HTR-8/SVneo (cell line): ENCODE measurements at regions not wholly inside any gene's neighbourhood (a gene's known extent, or its start where the extent isn't known, plus 50 kb on each side); places are given as distances from the start of the nearest gene placed in this dataset.

Source experiments
- DNase-seq: peaks from one replicate; pipeline ENCODE4 v3.0.0; 2011; ENCODE audit warnings: low spot score, mixed read lengths; ENCODE audit not compliant: insufficient read length
- FAIRE-seq: peaks from 2 replicates; lab custom pipeline; 2011; peaks lifted over from hg19 to GRCh38; lab: Jason Lieb, UNC

DNA sequence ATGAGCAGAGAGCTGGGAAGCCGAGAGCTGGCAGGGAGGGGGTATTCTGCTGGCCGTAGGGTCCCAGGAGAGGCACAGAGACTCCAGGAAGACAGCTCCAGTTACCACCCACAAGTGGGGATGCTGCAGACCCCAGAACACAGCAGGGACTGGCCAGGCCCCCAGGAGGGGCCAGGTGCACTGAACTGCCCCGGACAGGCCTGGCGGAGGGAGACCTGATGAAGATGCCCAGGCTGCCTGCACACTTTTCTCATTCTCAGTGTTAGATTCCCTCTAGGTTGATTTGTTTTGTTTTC is 110.8 kb downstream of the CPZ start:
- no peak for DNase-seq
- no peak for FAIRE-seq

DNA sequence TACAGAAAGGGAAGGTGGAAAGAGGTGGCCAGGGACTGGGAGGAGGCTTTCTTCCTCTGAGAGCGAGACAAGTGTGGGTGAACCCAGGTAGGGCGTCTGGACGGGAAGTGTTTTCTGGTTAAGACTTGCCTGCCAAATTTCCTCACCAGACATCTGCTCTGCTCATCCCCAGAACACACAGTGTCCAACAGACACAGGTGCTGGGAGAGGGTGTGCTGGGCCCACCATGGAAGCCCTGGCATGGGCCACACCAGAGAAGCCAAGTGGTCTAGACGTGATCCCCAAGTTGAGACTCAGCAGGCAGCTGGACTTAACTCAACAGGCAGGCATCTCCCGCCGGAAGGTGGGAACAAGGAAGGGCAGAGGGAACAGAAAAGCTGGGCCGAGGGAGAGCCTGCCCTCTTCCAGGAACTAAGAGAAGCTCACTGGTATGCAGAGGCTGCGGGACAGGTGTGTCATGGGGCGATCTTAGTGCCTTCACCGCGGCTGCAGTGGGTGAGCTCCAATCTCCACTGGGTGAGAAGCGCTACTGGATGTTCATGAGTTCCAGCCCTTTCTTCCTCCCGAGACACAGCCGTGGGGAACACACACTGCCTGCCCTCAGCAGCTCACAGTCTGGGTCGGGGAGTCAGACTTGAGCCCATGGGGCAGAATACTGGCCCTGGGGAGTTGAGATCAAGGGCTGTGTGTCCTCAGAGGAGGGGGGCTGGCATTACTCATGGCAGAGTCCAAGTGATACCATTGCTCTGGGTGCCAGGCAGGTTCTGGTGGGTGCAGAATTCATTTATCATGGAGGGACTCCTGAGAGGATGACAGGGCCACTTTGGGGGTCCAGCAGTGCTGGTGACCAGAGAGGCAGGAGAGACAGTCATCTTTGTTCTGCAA is 110.2 kb downstream of the CPZ start:
- DNase-seq (no peak), FAIRE-seq (no peak)

DNA sequence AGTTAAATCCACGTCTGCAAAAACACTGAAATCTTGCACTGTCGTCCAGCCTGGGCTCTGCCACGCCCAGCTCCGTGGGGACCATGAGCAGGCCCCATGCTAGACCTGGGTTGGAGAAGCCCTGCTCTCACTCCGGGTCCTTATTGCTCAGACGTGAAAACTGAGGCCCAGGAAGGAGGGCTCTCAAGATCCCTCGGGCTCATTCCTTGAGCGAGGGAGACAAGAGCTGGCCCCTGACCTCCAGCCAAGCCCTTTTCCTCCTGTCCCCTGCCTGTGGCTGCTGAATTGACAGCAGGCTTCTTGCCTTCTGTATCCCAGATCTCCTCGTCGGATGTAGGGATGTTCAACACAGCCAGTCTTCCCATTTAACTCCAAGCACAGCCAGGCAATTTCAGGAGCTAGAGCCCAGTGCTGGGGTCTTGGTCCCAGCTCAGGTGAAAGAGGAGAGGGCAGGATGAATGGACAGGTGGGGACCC is 109.5 kb downstream of the CPZ start:
- no peak for FAIRE-seq

DNA sequence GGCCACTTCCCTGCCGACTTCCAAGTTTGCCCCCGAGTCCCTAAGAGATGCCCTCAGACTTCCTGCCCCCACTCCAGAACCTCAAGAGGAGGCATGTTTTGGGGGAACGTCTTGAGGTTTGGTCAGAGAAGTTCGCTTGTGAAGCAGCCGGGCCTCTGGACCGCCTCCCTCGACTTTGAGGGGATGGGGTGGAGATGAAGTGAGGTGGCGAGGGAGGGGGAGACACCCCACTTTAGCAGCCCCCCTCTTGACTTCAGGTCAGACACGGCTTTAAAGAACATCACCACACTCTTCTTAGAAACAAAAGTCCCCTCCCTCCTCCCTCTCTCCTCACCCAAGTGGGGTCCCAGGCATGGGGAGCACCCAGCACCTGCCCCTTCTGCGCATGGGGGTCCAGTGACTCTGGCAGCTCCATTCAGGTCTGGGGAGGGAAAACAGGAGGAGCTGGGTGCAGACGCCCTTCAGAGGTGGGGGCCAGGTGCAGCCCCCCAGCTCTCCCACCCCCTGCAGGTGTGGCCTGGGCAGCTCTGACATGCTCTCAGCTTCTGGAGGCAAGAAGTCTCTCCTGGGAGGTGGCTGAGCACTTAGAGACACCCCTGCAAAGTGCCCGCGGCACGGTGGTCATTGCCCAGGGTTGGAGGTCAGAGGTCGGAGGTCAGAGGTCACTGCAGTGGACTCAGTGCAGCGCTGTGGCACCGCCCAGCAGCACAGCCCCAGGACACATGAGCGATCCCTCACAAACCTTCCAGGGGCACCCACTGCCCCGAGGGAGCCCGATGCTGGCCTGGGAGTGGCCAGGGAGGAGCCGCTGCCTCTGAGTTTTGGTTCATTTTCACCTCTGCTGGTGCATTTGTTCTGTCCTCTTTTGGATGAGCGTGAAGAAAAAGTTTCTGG is 108.8 kb downstream of the CPZ start:
- DNase-seq: no peak
- FAIRE-seq: no peak

More for the DNA sequence above, 109.5 kb downstream of the CPZ start:
- DNase-seq: no peak

DNA sequence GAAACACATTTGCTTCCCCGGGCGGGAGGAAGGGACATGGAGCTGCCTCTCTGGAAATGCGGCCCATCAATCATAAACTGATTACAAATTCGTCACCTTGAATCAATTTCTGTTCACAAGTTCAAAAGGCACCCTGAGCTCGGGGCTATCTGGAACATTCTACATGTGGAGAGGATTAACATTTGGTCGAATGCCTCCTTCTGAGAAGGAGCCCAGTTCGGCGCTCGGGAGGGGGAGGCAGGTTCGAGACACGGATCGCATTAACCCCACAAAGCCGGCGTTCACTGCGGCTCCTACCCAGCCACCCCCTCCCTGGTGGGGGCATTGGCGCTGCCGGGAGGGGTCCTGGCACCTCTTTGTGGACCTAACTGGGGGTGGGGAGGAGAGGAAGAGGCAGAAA is 108.0 kb downstream of the CPZ start:
- FAIRE-seq: no peak
- DNase-seq: no peak

DNA sequence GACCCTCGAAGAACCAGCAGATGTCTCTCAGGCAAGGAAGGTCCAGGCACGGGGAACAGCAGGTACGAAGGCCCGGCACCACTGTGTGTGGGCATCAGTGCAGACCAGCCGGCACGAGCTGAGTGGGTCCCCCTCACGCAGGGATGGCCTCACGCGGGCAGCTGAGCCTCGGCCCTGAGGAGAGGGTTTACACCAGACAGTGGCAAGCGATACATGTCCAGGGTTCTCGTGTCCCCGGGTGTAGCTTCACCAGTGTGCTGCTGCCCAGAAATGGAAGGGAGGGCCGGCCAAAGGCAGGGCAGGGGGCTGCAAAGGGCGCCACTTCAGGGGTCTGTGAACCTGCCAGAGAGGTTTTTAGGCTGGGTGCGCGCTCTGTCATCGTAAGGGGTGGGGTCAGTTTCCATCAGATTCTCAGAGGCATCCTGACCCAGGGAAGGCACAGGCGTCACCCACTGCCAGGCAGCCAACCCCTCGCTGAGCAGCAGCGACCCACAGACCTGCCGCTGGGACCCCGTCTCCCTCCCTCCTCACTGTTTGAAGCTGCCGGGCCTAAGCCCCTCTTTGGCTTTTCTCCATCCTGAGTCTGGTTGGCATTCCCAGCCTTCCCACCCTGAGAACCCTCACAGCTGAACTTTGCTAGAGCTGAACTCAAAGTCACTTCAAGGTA is 107.0 kb downstream of the CPZ start:
- FAIRE-seq (no peak), DNase-seq (no peak)

DNA sequence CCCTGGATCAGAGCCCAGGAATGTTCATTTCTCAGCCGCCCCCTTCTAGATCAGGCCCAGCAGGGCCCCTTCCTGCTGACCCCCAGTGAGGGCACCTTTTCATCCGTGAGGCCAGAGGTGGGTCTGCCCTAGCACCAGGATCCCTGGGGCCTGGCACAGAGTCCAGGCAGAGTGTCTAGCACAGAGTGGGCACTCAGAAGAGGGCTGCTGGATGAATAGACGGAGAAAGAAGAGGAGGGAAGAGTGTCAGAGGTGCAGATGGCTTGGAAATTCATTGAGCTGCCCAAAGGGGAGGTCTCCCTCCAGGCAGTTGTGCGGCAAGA is 106.5 kb downstream of the CPZ start:
- DNase-seq (no peak), FAIRE-seq (no peak)

DNA sequence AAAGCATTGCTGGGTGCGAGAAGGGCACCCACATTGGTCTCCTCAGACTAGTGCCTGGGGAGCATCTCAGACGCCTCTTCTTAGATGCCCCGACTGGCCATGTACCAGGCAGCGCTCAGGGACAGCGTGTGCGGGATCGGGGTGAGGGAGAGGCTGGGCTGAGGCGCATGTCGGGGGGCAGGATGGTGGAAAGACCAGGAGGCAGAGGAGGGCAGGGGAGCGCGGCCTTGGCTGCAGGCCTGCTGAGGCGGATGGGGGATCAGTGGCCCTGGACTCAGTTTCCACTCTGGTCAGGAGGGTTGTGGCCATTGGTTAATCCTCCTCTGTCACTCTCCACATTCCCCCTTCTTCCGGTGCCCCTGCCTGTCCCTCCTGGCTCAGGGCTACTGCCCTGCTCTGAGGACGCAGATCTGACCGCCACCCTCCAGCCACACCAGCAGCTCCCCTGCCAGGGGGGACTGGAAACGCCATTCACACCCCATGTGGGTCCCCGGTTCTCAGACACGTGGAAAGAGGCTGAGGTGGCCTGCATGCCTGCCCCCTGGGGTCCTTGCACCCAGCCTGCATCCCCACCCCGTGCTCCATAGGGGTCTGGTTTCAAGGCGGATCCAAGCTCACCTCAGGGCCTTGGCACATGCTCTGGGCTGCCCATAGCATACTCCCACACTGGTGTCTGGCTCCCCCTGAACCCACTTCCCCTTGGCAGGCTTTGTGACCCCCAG is 105.9 kb downstream of the CPZ start:
- no peak for FAIRE-seq

DNA sequence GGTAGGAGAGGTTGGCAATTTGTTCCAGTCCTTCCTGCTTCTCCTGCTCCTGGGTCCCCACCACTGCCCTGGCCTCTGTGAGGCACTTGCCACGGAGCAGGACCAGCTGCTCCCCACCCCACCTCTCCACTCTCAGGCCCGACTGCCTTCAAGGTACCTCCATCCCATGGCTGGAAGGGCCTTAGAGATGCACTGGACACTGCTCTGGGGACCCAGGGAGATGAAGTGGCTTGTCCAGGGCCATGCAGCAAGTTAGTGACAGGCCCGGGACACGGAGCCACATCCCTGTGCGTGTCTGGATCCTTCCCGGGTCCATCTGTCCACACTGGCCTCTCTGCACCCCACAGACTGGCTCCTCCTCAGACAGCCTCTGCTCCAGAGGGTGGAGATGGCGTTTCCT is 105.3 kb downstream of the CPZ start:
- DNase-seq: no peak
- no peak for FAIRE-seq

More for the DNA sequence above, 105.9 kb downstream of the CPZ start:
- DNase-seq: no peak

DNA sequence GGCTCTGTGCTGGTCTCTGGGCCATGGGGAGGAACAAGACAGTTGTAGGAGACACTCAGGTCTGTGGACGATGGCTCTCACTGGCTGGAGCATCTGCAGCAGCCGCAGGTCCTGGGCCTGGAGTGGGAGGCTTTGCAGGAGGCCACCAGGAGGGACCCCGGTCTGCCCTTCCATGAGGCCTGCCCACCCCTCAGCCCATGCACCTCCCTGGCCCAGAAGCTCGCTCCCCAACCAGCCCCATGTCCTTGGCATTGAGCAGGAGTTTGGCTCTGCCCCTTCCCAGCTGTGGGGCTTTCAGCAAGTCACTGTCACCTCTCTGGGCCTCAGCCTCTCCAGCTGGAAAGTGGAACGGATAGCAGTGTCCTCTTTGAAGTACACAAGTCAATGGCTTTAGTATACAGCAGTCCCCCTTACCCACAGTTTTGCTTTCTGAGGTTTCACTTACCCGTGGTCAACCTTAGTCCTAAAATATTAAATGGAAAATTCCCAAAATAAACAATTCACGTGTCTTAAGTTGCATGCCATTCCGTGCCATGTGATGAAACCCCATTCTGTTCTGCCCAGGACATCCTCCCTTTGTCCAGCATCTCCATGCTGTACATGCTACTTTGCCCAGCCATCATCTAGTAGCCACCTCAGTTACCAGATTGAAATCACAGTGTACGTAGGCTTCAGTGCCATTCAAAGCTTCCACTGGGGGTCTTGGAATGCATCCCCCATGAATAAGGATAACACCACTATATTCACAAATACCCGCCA is 104.0 kb downstream of the CPZ start:
- no peak for DNase-seq
- FAIRE-seq: no peak

DNA sequence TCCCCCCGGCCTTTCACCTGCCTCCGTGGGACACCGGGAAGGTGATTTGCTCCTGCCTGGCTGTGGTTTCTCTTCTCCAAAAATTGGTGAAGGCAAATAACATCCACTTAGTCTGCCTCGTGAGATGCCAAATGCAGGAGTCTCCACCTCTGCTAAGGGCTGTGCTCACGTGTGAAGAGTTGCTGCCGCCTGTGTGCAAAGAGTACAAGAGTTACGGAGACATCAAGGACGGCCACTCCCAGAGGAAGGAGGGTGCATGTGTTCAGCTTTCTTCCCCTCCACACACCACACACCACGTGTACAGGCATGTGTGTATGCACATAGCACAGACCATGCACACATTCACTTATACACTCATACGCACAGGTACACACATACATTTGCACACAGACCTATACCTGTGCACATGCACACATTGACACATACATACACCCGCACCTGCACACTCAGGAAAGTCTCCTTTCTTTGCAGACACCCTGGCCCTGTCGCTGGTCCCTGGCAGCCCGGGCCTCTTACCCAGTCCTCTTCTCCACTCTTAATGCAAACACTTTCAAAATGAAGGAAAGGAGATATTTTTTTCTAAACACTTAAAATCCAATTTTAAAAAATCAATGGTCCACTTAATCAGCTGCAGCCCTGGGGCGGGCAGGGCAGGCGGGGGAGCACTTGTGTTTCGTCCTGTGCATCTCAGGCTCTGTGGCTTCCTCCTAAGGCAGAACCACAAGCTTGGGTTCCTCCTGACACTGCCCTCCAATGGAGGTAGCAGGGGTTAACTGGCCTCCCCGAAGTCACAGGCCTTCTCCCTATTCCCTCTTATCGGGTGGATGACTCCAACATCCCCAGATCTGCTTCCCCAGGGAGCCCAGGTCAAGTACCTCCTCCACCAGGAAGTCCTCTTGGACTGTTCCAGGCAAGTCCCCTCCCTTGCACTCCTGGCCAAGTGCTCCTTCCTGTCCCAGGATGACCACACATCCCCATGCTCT is 103.0 kb downstream of the CPZ start:
- no peak for FAIRE-seq

DNA sequence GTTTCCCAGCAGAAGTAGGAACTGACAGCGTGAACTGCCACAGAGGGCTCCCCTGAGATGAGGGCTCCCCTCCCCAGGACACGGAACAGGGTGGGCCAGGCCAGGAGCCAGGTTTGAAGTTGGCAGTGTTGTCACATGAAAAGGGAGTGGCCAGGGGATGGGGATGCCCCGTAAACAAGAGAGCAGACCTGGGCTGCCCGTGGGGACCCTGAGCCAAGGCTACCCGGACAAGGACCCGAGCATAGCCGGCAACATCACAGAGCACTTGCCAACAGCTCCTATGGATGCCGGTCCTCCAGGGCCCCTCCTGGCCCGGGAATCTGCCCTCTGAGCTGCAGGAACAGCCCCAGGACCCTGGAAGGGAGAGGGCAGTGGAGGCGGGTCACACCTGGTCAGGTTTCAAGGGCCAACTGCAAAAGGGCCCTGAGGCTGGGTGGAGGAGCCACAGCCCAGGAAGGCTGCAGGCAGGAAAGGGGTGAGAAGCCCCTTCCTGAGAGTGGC is 102.1 kb downstream of the CPZ start:
- DNase-seq (no peak), FAIRE-seq (no peak)

More for the DNA sequence above, 103.0 kb downstream of the CPZ start:
- no peak for DNase-seq

DNA sequence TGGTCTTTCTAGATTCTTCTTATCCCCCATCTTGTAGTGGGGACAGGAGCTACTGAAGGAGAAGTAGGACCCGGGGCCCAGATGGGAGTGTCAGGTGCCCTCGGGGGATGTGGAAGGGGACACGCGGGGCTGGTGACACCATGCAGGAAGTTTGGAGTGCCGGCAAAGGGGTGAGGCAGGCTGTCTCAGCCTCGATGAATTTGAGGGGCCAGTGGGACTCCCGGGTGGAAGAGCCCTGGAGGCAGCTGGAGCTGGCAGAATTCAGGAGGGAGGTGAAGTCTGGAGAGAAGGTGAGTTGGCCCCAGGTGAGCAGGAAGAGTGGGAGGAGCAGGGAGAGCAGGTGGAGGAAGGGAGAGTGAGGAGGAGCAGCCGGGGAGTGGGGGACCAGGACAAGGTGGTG is 101.7 kb downstream of the CPZ start:
- no peak for DNase-seq
- no peak for FAIRE-seq

DNA sequence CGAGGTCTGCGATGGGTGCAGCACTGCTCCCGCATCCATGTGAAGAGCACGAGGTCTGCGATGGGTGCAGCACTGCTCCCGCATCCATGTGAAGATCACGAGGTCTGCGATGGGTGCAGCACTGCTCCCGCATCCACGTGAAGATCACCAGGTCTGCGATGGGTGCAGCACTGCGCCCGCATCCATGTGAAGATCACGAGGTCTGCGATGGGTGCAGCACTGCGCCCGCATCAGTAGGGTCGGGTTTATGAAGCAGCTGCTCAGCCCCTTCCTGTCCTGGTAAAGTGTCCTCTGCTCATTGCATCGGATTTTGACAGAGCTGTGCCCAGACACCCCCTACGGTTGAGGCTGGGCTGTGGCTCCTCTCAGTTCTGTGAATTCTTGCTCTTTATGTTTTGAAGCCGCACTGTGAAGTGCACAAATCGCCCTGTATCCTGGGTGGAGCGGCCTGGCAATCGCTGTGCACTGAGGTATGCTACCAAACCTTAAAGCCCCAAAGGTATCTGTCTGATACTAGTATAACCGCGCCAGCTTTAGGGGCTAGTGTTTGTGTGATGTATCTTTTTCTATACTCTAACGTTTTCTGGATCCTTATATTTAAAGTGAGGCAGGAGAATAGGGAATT is 98.7 kb downstream of the CPZ start:
- DNase-seq: no peak
- FAIRE-seq: no peak

DNA sequence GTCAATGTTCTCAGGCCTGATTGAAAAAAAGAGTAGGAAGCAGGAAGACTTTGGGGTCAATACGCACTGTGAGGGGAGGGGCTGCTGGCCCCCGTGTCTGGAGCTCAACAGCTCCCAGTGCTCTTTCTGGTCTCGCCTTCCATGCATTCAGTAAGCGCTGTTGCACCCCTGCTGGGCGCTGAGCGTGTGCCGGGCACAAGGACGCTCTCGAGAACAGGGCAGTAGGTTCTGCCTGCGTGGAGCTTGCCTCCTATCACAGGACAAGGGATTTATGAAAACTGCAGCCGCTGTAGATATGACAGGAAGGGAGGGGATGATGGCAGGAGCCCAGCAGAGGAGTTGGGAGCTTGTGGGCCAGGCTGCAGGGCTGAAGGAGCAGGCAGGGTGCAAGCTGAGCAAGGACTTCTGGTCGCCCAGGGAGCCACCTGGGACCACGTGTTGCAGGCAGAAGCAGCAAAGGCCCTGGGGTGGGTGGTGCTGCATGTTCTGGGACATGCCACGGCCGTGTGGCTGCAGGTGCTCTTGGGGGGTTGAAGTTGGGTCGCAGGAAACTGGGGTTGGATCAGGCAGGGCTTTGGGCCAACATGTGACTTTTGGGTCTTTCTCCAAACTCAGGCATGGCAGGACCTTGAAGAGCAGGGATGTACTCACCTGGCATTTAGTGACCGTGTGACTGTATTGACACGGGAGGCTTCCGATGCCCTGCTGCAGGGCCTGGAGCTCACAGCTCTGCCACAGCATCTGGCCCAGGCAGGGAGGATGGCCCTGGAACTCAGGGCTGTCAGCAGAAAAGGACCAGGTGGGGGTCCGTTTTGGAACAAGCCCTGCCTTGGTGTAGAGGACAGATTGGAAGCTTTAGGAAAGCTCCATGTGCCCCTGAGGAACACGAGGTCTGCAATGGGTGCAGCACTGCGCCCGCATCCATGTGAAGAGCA is 97.9 kb downstream of the CPZ start:
- DNase-seq: no peak
- FAIRE-seq: no peak

DNA sequence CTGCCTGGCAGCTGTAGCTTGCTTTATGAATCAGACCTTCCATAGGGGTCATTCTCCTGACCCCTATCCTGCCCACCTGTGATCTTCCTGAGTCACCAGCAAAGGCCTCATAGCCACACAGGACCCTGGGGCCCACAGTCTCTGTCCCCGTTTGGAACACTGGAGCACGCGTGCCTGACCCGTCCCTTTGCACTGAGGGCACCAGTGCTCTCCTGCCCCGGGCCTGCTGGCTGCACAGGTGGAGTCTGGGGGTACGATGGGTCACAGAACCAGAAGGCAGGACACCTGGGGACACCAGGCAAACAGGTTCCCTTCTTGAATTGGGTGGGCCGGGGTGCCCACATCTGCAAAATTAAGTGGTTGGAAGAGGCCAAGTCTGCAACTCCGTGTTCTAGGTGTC is 97.2 kb downstream of the CPZ start:
- DNase-seq: no peak
- no peak for FAIRE-seq
